ENCODE measurements at regions not wholly inside any gene's neighbourhood (a gene's known extent, or its start where the extent isn't known, plus 50 kb on each side); places are given as distances from the start of the nearest gene placed in this dataset.

- no peaks in the 10 kb centered on the region for H3K36me3 ChIP-seq (ENCODE audit: insufficient read depth, low read length)
- H3K27ac ChIP-seq (ENCODE audit: low read depth, low read length), result no peak overlapping the region
- H3K4me3 ChIP-seq (ENCODE audit: low read depth, low read length), result no peak overlapping the region
- H3K79me2 ChIP-seq (ENCODE audit: control insufficient read depth, insufficient read depth, low read length, unreplicated experiment), result no peaks in the 10 kb centered on the region
- no peak overlapping the region for H2AFZ ChIP-seq (ENCODE audit: low read length, unreplicated experiment)
- H3K27me3 ChIP-seq (ENCODE audit: insufficient read depth, low read length), result peaks cover 10% of the 10 kb centered on the region
- H3K4me1 ChIP-seq (ENCODE audit: control insufficient read depth, insufficient read depth, low read length, unreplicated experiment), result no peaks in the 10 kb centered on the region
Observed at GRCh38 chr14:36245223-36245622, 68.7 kb upstream of the PTCSC3 start.

GRCh38 chr14:36243183-36243582 lies 66.7 kb upstream of the PTCSC3 start:
- peaks cover 10% of the 10 kb centered on the region for H3K27me3 ChIP-seq (ENCODE audit: insufficient read depth, low read length)
- peaks cover 9% of the 10 kb centered on the region for H3K4me1 ChIP-seq (ENCODE audit: control insufficient read depth, insufficient read depth, low read length, unreplicated experiment)
- no peak overlapping the region for H3K27ac ChIP-seq (ENCODE audit: low read depth, low read length)
- H2AFZ ChIP-seq (ENCODE audit: low read length, unreplicated experiment), result no peak overlapping the region
- no peaks in the 10 kb centered on the region for H3K36me3 ChIP-seq (ENCODE audit: insufficient read depth, low read length)
- H3K79me2 ChIP-seq (ENCODE audit: control insufficient read depth, insufficient read depth, low read length, unreplicated experiment), result no peaks in the 10 kb centered on the region
- H3K4me3 ChIP-seq (ENCODE audit: low read depth, low read length), result no peak overlapping the region

- no peaks in the 10 kb centered on the region for H3K36me3 ChIP-seq (ENCODE audit: insufficient read depth, low read length)
- H3K27me3 ChIP-seq (ENCODE audit: insufficient read depth, low read length), result peaks cover 10% of the 10 kb centered on the region
- no peak overlapping the region for H3K27ac ChIP-seq (ENCODE audit: low read depth, low read length)
- no peak overlapping the region for H2AFZ ChIP-seq (ENCODE audit: low read length, unreplicated experiment)
- H3K4me3 ChIP-seq (ENCODE audit: low read depth, low read length), result no peak overlapping the region
- no peaks in the 10 kb centered on the region for H3K79me2 ChIP-seq (ENCODE audit: control insufficient read depth, insufficient read depth, low read length, unreplicated experiment)
- peaks cover 19% of the 10 kb centered on the region for H3K4me1 ChIP-seq (ENCODE audit: control insufficient read depth, insufficient read depth, low read length, unreplicated experiment)
Observed at GRCh38 chr14:36241183-36241582, 64.7 kb upstream of the PTCSC3 start.

- Histone ChIP-seq H3K4me3 (ENCODE audit: low read depth, low read length) (no peak overlapping the region), H3K4me1 (ENCODE audit: control insufficient read depth, insufficient read depth, low read length, unreplicated experiment) (peaks cover 19% of the 10 kb centered on the region), H2AFZ (ENCODE audit: low read length, unreplicated experiment) (peak overlapping the region; percentile 30), H3K79me2 (ENCODE audit: control insufficient read depth, insufficient read depth, low read length, unreplicated experiment) (no peaks in the 10 kb centered on the region), H3K27me3 (ENCODE audit: insufficient read depth, low read length) (peaks cover 14% of the 10 kb centered on the region), H3K27ac (ENCODE audit: low read depth, low read length) (peak overlapping the region; percentile 74), H3K36me3 (ENCODE audit: insufficient read depth, low read length) (no peaks in the 10 kb centered on the region)
Observed at GRCh38 chr14:36238666-36239363, 62.3 kb upstream of the PTCSC3 start.

- Histone ChIP-seq H2AFZ (ENCODE audit: low read length, unreplicated experiment) (no peak overlapping the region), H3K4me3 (ENCODE audit: low read depth, low read length) (no peak overlapping the region), H3K79me2 (ENCODE audit: control insufficient read depth, insufficient read depth, low read length, unreplicated experiment) (no peaks in the 10 kb centered on the region), H3K4me1 (ENCODE audit: control insufficient read depth, insufficient read depth, low read length, unreplicated experiment) (peaks cover 24% of the 10 kb centered on the region), H3K36me3 (ENCODE audit: insufficient read depth, low read length) (no peaks in the 10 kb centered on the region), H3K27ac (ENCODE audit: low read depth, low read length) (no peak overlapping the region), H3K27me3 (ENCODE audit: insufficient read depth, low read length) (peaks cover 7% of the 10 kb centered on the region; the same call in 1 of the 2 replicates)
Observed at GRCh38 chr14:36233217-36233616, 56.7 kb upstream of the PTCSC3 start.

- H3K27ac ChIP-seq (ENCODE audit: low read depth, low read length), result no peak overlapping the region
- H3K36me3 ChIP-seq (ENCODE audit: insufficient read depth, low read length), result no peaks in the 10 kb centered on the region
- H3K4me1 ChIP-seq (ENCODE audit: control insufficient read depth, insufficient read depth, low read length, unreplicated experiment), result peaks cover 35% of the 10 kb centered on the region
- no peak overlapping the region for H2AFZ ChIP-seq (ENCODE audit: low read length, unreplicated experiment)
- no peaks in the 10 kb centered on the region for H3K27me3 ChIP-seq (ENCODE audit: insufficient read depth, low read length)
- H3K4me3 ChIP-seq (ENCODE audit: low read depth, low read length), result no peak overlapping the region
- H3K79me2 ChIP-seq (ENCODE audit: control insufficient read depth, insufficient read depth, low read length, unreplicated experiment), result no peaks in the 10 kb centered on the region
Observed at GRCh38 chr14:36229262-36229661, 52.7 kb upstream of the PTCSC3 start.

- Histone ChIP-seq H3K4me3 (ENCODE audit: low read depth, low read length) (no peak overlapping the region; the same call in 1 of the 2 replicates), H3K27me3 (ENCODE audit: insufficient read depth, low read length) (peaks cover 4% of the 10 kb centered on the region; the same call in 1 of the 2 replicates), H2AFZ (ENCODE audit: low read length, unreplicated experiment) (peak overlapping the region; percentile 9), H3K36me3 (ENCODE audit: insufficient read depth, low read length) (no peaks in the 10 kb centered on the region), H3K4me1 (ENCODE audit: control insufficient read depth, insufficient read depth, low read length, unreplicated experiment) (peaks cover 42% of the 10 kb centered on the region), H3K79me2 (ENCODE audit: control insufficient read depth, insufficient read depth, low read length, unreplicated experiment) (no peaks in the 10 kb centered on the region), H3K27ac (ENCODE audit: low read depth, low read length) (peak overlapping the region; percentile 30; the same call in 1 of the 2 replicates)
Observed at GRCh38 chr14:36227802-36228201, 51.3 kb upstream of the PTCSC3 start.

- Histone ChIP-seq H3K79me2 (ENCODE audit: control insufficient read depth, insufficient read depth, low read length, unreplicated experiment) (no peaks in the 10 kb centered on the region), H3K36me3 (ENCODE audit: insufficient read depth, low read length) (no peaks in the 10 kb centered on the region), H3K27ac (ENCODE audit: low read depth, low read length) (peak overlapping the region; percentile 30; the same call in 1 of the 2 replicates), H3K4me3 (ENCODE audit: low read depth, low read length) (no peak overlapping the region), H2AFZ (ENCODE audit: low read length, unreplicated experiment) (peak overlapping the region; percentile 9), H3K4me1 (ENCODE audit: control insufficient read depth, insufficient read depth, low read length, unreplicated experiment) (peaks cover 42% of the 10 kb centered on the region), H3K27me3 (ENCODE audit: insufficient read depth, low read length) (peaks cover 4% of the 10 kb centered on the region; the same call in 1 of the 2 replicates)
Observed at GRCh38 chr14:36227344-36227743, 50.8 kb upstream of the PTCSC3 start.
